Fibroblast of pulmonary artery (primary cell): ENCODE measurements at regions not wholly inside any gene's neighbourhood (a gene's known extent, or its start where the extent isn't known, plus 50 kb on each side); places are given as distances from the start of the nearest gene placed in this dataset.
A peak's percentile ranks its signal among the peaks of the same experiment; 100 is the strongest.

Source experiments
- DNase-seq: peaks from one replicate; pipeline ENCODE4 v3.0.0-alpha.2; 2010; ENCODE audit warnings: low read depth
- H3K4me3 ChIP-seq: replicated peaks from 2 replicates; pipeline ENCODE4 v1.5.1; 2011; ENCODE audit warnings: low read depth, mild to moderate bottlenecking, control low read depth, low read length, moderate library complexity
- TF ChIP-seq, protein P1 (sequence below): IDR thresholded peaks from 2 replicates; pipeline ENCODE4 v1.5.1; 2011; ENCODE audit warnings: mild to moderate bottlenecking, control low read depth, low read length, inconsistent platforms; ENCODE audit errors: missing control alignments

GRCh38 chr13:99803141-99803540 lies 168.4 kb downstream of the ZIC5 start:
- no peak overlapping the region for H3K4me3 ChIP-seq
- DNase-seq, result no peak
- TF ChIP-seq, protein P1, sequence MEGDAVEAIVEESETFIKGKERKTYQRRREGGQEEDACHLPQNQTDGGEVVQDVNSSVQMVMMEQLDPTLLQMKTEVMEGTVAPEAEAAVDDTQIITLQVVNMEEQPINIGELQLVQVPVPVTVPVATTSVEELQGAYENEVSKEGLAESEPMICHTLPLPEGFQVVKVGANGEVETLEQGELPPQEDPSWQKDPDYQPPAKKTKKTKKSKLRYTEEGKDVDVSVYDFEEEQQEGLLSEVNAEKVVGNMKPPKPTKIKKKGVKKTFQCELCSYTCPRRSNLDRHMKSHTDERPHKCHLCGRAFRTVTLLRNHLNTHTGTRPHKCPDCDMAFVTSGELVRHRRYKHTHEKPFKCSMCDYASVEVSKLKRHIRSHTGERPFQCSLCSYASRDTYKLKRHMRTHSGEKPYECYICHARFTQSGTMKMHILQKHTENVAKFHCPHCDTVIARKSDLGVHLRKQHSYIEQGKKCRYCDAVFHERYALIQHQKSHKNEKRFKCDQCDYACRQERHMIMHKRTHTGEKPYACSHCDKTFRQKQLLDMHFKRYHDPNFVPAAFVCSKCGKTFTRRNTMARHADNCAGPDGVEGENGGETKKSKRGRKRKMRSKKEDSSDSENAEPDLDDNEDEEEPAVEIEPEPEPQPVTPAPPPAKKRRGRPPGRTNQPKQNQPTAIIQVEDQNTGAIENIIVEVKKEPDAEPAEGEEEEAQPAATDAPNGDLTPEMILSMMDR, result no peak

- H3K4me3 ChIP-seq, result no peak overlapping the region
- no peak for DNase-seq
- TF ChIP-seq, protein P1, result no peak
These were observed 169.2 kb downstream of the ZIC5 start for GRCh38 chr13:99802416-99802815.

GRCh38 chr13:99800951-99801350 lies 170.6 kb downstream of the ZIC5 start:
- no peak overlapping the region for H3K4me3 ChIP-seq
- no peak for DNase-seq
- TF ChIP-seq, protein P1, result no peak

DNA sequence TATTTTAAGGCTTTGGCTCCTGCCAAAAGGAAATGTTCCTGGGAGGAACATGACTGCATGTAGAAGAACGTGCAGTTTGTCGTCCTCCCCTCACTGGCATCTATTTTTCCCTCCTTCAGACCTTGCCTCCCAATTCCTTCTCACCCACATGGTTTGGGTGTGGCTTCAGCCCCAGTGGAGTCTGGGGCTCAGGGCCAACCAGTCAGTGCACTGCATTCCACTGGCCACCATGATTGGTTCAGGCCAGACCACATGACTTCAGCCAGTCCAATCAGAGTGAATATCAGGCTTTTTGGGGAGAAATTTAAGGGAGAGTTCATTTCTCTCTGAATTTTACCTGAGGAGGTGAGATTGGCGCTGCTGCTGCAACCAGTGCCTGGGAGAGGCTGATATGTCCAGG lies 171.6 kb downstream of the ZIC5 start:
- TF ChIP-seq, protein P1, result no peak
- no peak for DNase-seq
- H3K4me3 ChIP-seq, result no peak overlapping the region

DNA sequence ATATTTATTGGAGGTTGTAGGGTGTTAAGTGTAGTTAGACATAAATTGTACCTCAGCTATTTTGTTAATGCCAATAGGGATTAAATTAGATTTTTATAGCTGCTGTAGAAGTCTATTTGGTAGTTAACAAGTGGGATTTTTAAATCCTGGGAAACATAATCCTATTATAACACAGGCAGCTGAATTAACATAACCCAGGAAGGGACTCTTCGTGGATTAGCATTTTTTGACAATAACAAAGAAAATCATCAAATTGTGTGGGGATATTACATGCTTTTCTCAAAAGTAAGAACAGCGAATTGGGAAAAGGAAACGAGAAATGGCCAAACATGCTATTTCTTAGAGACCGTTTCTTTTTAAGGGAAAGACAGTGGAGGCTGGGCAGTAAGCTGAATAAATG lies 172.8 kb downstream of the ZIC5 start:
- TF ChIP-seq, protein P1, result no peak
- H3K4me3 ChIP-seq, result no peak overlapping the region

GRCh38 chr13:99797691-99798090 lies 173.9 kb downstream of the ZIC5 start:
- TF ChIP-seq, protein P1, result no peak
- no peak for DNase-seq
- H3K4me3 ChIP-seq, result no peak overlapping the region

More for the DNA sequence above, 172.8 kb downstream of the ZIC5 start:
- DNase-seq, result no peak

- no peak overlapping the region for H3K4me3 ChIP-seq
- TF ChIP-seq, protein P1, result no peak
- DNase-seq, result peak; percentile 47
These were observed 175.3 kb downstream of the ZIC5 start for GRCh38 chr13:99796175-99796819.
